Transverse colon (tissue), 4 donors: ENCODE measurements at regions not wholly inside any gene's neighbourhood (a gene's known extent, or its start where the extent isn't known, plus 50 kb on each side); places are given as distances from the start of the nearest gene placed in this dataset.

Experiments
- CTCF ChIP-seq, 5 experiments: fragments of 200-600 bp in 3 of 5; fragments of 450-650 bp in 2 of 5; sonication (generic) in 3 of 5; IDR thresholded peaks; 1 replicate in 2 of 5; 2 replicates in 3 of 5; pipeline ENCODE4 v1.5.1; 2016 to 2017; ENCODE audit warnings: antibody characterized with exemption in 5 of 5, inconsistent platforms in 3 of 5, mild to moderate bottlenecking in 2 of 5, moderate library complexity in 1 of 5
- POLR2A ChIP-seq: fragments of 450-650 bp; IDR thresholded peaks from one replicate; pipeline ENCODE4 v1.6.1; 2016; ENCODE audit warnings: antibody characterized with exemption, mild to moderate bottlenecking, moderate library complexity
- POLR2AphosphoS5 ChIP-seq, 3 donors: sonication (generic); formaldehyde crosslinking; IDR thresholded peaks; one replicate each; pipeline ENCODE4 v1.6.1; 2016; ENCODE audit warnings: antibody characterized with exemption in 3 of 3

DNA sequence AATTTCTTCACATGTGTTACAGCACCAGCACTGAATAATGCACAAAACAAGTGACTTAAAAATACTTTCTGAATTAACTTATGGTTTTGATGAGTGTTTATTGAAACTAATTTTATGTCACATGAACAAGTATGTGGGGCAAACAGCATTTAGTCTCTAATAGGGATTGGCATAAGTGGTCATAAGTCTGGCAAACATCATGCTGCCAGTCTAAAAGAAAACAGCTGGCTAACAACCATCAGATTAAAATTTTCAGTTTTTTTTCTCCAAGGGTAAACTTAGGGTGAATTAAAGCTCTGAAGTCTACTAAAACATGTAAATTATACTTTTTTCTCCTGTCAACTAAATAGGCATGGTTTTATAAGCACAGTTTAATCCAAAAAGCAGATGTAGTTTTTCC is 1014.2 kb downstream of the FAT4 start:
- TF ChIP-seq CTCF (IDR thresholded peaks at IDR 0.05) (no peak), POLR2AphosphoS5 (IDR thresholded peaks at IDR 0.05) (no peak), POLR2A (no peak)
